Astrocyte of the spinal cord (primary cell): ENCODE measurements at regions not wholly inside any gene's neighbourhood (a gene's known extent, or its start where the extent isn't known, plus 50 kb on each side); places are given as distances from the start of the nearest gene placed in this dataset.

Experiments
- DNase-seq: peaks from one replicate; pipeline ENCODE4 v3.0.0; 2011; ENCODE audit warnings: low read depth, low spot score
- H3K4me3 ChIP-seq: 2 replicates; pipeline ENCODE4 v1.5.1; 2011; ENCODE audit warnings: low read depth, mild to moderate bottlenecking, low read length, moderate library complexity
- in situ Hi-C: cut with HindIII; loops from 2 replicates; pipeline ENCODE4 v1.10.0; 2017; ENCODE audit warnings: low sequenced_read_pairs
- TF ChIP-seq, protein P1 (sequence below): IDR thresholded peaks from 2 replicates; pipeline ENCODE4 v1.5.1; 2012; ENCODE audit warnings: low read depth, mild to moderate bottlenecking, low read length, inconsistent platforms

- no peak for DNase-seq
- in situ Hi-C loops: no loop called here
- no peak overlapping the region for H3K4me3 ChIP-seq
- TF ChIP-seq, protein P1, sequence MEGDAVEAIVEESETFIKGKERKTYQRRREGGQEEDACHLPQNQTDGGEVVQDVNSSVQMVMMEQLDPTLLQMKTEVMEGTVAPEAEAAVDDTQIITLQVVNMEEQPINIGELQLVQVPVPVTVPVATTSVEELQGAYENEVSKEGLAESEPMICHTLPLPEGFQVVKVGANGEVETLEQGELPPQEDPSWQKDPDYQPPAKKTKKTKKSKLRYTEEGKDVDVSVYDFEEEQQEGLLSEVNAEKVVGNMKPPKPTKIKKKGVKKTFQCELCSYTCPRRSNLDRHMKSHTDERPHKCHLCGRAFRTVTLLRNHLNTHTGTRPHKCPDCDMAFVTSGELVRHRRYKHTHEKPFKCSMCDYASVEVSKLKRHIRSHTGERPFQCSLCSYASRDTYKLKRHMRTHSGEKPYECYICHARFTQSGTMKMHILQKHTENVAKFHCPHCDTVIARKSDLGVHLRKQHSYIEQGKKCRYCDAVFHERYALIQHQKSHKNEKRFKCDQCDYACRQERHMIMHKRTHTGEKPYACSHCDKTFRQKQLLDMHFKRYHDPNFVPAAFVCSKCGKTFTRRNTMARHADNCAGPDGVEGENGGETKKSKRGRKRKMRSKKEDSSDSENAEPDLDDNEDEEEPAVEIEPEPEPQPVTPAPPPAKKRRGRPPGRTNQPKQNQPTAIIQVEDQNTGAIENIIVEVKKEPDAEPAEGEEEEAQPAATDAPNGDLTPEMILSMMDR: no peak
Measured at GRCh38 chr3:1533763-1534162, 440.9 kb downstream of the CNTN6 start.

- in situ Hi-C loops: no loop called here
Measured at GRCh38 chr3:1534252-1534651, 441.4 kb downstream of the CNTN6 start.

DNA sequence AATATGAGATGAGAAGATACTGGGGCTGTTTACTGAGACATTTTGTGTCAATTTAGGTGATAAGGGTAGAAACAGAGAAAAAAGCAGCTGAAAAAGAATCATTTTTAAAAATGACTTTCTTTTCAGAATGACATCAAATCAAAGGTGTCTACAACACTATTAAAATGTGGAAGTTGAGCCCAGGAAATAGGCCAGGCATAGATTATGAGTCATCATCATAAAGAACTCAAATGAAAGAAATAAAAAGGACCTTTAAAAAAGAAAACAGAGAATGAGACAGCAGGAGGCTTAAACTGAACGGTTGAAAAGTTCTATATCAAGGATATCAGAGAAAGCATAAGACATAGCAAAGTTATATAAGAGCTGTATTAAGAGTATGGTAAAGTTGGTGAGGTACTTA, 442.5 kb downstream of the CNTN6 start:
- TF ChIP-seq, protein P1: no peak
- in situ Hi-C loops: no loop called here
- H3K4me3 ChIP-seq: no peak overlapping the region
- DNase-seq: no peak

More at GRCh38 chr3:1534252-1534651, 441.4 kb downstream of the CNTN6 start:
- no peak for DNase-seq
- TF ChIP-seq, protein P1: no peak
- H3K4me3 ChIP-seq: no peak overlapping the region

DNA sequence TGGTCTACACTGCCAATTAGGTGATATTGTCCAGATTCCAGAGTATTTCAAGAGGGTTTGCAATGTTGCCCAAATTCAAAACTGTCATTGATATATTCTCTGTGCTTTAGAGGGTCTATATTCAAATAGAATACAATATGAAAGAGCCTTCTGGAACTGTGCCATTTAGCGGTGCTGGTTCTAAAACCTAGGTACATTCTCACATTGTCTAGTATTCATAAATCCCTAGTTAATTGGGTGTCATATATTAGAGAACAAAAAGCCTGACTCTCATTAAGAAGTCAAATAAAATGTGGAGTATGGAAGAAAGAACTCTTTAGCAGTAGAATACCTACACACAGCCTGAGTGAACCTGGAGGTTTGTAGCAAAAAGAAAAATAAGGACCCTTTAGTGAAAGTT, 447.9 kb downstream of the CNTN6 start:
- H3K4me3 ChIP-seq: no peak overlapping the region
- in situ Hi-C loops: no loop called here
- TF ChIP-seq, protein P1: no peak
- DNase-seq: no peak

DNA sequence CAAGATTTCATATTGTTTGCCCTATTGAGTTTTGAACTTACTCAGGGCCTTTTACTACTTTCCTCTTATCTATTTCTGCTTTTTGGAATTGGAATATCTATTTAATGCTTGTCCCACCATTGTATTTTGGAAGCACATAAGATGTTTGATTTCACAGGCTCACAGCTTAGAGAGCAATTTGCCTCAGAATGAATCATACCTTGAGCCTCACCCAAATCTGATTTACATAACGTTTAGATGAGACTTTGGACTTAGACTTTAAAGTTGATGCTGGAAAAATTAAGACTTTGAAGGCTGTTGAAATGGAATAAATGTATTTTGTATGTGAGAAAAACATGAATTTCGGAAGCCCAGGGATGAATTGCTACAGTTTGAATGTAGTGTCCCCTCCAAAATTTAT, 458.9 kb downstream of the CNTN6 start:
- no peak for DNase-seq
- TF ChIP-seq, protein P1: no peak
- in situ Hi-C loops: no loop called here
- no peak overlapping the region for H3K4me3 ChIP-seq

GRCh38 chr3:1552831-1553230, 460.0 kb downstream of the CNTN6 start:
- TF ChIP-seq, protein P1: no peak
- H3K4me3 ChIP-seq: no peak overlapping the region
- in situ Hi-C loops: no loop called here
- DNase-seq: no peak

GRCh38 chr3:1561427-1561826, 468.6 kb downstream of the CNTN6 start:
- TF ChIP-seq, protein P1: no peak
- no peak for DNase-seq
- H3K4me3 ChIP-seq: no peak overlapping the region
- in situ Hi-C loops: no loop called here
